ENCODE measurements at regions not wholly inside any gene's neighbourhood (a gene's known extent, or its start where the extent isn't known, plus 50 kb on each side); places are given as distances from the start of the nearest gene placed in this dataset.
"Not testable (repeated sequence)": the region's sequence is repeated elsewhere in the genome, so short reads cannot be mapped to it uniquely, and the experiment has no call there.

GRCh38 chrX:26851981-26852380, 611.2 kb downstream of the PPP4R3C start:
- DNase-seq = no peak

DNA sequence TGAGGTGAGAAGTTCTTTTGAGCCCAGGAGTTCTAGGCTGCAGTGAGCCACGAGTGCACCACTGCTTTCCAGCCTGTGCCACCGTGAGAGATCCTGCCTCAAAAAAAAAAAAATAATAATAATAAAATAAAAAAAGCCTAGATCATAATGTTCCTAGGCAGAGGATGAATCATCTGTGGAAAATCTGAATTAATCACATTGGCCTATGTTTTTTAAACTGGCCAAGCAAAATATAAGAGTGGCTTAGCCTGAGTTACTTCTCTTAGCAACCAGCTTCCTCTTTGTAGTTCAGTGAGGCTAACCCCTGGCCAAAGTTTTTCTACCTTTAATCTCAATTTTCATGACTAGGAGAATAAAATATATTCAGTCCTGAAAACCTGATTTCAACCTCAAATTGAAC, 614.6 kb downstream of the PPP4R3C start:
- DNase-seq = no peak

GRCh38 chrX:26845056-26845455, 618.1 kb downstream of the PPP4R3C start:
- DNase-seq = no peak

GRCh38 chrX:26822448-26822847, 606.5 kb downstream of the MAGEB5 start:
- DNase-seq = no peak

- DNase-seq = no peak
Observed at GRCh38 chrX:26789751-26790150, 573.8 kb downstream of the MAGEB5 start.

- DNase-seq = no peak
Observed at GRCh38 chrX:26788402-26788998, 572.5 kb downstream of the MAGEB5 start.

- peak in 1 of 5 experiments; percentile 20 for DNase-seq
Observed at GRCh38 chrX:26783512-26784225, 567.7 kb downstream of the MAGEB5 start.

- DNase-seq = no peak
Observed at GRCh38 chrX:26778320-26778888, 562.4 kb downstream of the MAGEB5 start.

DNA sequence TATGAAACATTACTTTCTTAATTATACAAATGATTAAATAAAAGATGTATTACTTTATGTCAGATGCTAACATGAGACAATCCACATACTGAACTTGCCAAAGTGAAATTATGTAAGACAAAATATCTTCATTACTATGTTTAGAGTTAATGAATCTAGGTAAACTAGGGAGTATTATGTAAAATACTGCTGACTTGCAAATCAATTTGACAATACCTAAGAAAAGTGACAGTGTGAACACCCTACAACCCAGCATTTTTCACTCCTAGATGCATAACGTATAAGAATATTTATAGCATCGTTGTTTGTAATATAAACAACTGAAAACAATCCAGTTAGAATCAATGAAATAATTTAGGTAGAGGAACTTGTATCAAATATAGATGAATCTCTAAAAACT, 546.3 kb downstream of the MAGEB5 start:
- no peak for DNase-seq

DNA sequence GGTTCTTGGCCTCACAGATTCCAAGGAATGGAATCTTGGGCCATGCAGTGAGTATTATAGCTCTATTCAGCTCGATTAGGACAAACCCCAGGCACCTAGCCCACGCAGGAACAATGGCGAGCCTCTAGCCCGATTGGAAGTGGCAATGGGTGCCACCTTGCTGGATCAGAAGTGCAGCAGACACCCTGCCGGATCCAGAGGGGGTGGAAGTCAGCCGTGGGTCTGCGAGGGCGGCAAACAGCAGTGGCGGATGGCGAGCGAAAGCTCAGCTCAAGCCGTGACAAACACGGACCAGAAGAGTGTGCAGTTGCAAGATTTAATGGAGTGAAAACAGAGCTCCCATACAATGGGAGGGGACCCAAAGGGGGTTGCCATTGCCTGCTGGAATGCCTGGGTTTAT, 539.8 kb downstream of the MAGEB5 start:
- DNase-seq = not testable (repeated sequence)

DNA sequence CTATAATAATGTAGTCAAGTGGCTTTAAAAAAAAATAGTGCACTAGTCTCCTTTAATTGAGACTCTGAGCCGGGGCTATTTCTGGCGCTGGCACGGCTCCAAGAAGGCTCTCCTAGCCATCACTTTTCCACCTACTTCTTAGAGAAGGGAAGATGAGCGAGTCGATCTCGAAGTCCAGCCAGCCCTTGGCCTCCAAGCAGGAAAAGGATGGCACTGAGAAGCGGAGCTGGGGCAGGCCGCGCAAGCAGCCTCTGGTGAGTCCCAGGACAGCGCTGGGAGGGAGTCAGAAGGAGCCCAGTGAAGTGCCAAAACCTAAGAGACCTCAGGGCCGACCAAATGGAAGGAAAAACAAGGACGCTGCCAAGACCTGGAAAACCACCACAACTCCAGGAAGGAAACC, 531.9 kb downstream of the MAGEB5 start:
- DNase-seq = no peak

- no peak for DNase-seq
Observed at GRCh38 chrX:26722666-26723428, 506.9 kb downstream of the MAGEB5 start.

DNA sequence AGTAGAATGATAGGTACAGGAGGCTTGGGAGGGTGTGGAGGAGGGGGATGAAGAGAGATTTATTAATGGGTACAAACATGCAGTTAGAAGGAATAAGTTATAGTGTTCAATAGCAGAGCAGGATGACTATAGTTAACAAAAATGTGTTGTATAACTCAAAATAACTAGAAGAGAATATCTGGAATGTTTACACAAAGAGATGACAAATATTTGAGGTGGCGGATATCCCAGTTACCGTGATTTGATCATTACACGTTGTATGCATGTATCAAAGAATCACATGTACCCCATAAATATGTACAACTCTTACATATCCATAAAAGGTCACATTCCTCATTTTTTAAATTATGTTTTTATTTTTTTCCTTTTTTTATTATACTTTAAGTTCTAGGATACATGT, 456.6 kb downstream of the MAGEB5 start:
- DNase-seq = no peak

DNA sequence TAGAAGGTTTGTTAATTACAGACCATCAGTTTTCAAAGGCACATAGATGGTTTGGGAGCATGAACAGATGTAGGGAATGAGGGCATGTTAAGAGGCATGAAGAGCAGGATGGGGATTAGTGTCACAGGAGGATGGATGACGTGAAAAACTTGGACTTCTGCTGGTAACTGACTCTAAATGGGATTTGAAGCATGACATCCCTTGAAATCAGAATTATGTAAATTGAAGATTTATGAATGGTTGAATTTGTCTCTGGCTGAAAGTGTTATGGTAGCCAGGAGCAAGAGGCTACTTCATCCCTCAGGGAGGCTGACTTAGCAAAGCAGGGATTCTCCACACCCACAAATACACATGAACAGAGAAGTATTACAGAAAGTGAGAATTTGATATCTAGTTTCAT, 454.6 kb downstream of the MAGEB5 start:
- no peak for DNase-seq

DNA sequence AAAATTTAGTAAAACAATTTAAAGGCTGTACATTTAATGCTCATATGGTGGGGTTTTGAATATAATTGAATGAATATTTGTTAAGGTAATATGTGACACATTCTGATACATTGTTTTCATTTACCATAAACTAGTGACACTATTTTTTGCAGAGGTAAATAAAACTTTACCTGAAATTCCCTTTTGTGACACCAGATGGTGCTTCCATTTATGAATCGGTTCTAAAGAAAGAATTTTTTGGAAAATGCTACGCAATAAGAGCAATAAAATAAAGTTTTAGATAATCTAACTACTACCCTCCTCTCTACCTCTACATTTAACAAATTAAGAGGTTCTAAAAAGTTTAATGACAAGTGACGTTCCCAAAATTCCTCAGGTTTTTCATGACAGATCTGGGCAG, 448.9 kb downstream of the MAGEB5 start:
- no peak for DNase-seq

DNA sequence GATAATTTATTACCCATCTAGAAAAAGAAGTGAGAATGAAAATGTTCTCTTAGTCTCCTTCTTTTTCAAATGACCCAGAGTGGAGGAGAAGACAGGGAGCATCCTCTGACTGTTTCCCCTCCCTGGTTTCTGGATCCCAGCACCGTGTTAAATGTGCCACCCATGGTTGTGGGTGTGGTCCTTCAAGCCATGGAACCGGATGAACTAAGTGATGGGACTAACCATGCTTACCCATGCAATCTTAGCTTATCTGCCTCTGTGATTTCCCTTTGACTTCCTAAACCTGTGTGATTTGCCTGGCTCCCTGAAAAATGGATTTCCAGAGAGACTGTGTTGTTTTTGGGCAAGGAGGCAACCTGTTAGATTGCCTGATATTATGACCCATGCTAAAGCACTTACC, 437.1 kb downstream of the MAGEB5 start:
- DNase-seq = no peak

GRCh38 chrX:26651755-26652154, 435.8 kb downstream of the MAGEB5 start:
- DNase-seq = peak in 1 of 5 experiments; percentile 1

DNA sequence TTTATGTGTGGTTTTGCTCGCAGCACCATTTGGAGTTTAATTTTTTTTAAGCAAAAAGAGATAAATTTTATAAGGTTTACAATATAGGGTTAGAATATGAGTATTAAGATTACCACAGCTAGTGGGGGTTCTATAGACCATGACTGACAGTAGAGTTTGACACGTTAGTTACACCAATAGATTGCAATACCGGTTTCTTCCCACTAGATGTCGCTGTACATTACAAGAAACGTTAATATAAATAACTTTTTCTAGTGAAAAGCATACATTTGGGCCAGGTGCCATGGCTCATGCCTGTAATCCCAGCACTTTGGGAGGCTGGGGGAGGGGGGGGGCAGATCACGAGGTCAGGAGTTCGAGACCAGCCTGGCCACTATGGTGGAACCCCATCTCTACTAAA, 433.6 kb downstream of the MAGEB5 start:
- no peak for DNase-seq

- DNase-seq = no peak
Observed at GRCh38 chrX:26631385-26631784, 415.4 kb downstream of the MAGEB5 start.

GRCh38 chrX:26613956-26614355, 398.0 kb downstream of the MAGEB5 start:
- no peak for DNase-seq

DNA sequence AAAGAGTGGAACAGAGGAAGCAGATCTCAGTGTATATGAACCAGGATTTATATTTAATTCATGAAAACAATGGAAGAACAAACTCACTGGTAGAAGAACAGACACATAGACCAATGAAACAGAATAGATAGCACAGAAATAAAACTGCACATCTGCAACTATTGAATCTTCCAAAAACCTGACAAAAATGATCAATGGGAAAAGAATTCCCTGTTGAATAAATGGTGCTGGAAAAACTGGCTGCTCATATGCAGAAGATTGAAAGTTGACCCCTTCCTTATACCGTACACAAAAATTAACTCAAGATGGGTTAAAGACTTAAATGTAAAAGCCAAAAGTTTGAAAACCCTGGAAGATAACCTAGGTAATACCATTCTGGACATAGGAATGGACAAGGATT, 391.0 kb downstream of the MAGEB5 start:
- DNase-seq = no peak

GRCh38 chrX:26597981-26598380, 382.0 kb downstream of the MAGEB5 start:
- DNase-seq = no peak

GRCh38 chrX:26590849-26591248, 374.9 kb downstream of the MAGEB5 start:
- DNase-seq = no peak

- DNase-seq = no peak
Observed at GRCh38 chrX:26586570-26586969, 370.6 kb downstream of the MAGEB5 start.
